DOHH2 (cell line): ENCODE measurements at regions not wholly inside any gene's neighbourhood (a gene's known extent, or its start where the extent isn't known, plus 50 kb on each side); places are given as distances from the start of the nearest gene placed in this dataset.
"Not testable (repeated sequence)": the region's sequence is repeated elsewhere in the genome, so short reads cannot be mapped to it uniquely, and the experiment has no call there.

Source experiments
- CTCF ChIP-seq: fragments of 200-600 bp; sonication (generic); IDR thresholded peaks from one replicate; pipeline ENCODE4 v1.5.1; 2014; ENCODE audit warnings: antibody characterized with exemption, mild to moderate bottlenecking, low read depth, low read length; ENCODE audit not compliant: poor library complexity, severe bottlenecking
- EZH2phosphoT487 ChIP-seq: fragments of 200-600 bp; sonication (generic); IDR thresholded peaks from 2 replicates; pipeline ENCODE4 v1.6.1; 2017; ENCODE audit warnings: borderline replicate concordance, mild to moderate bottlenecking, antibody characterized with exemption, low read length, moderate library complexity, mixed read lengths

- TF ChIP-seq CTCF, EZH2phosphoT487: not testable (repeated sequence)
These were observed 176.1 kb downstream of the TRIM43 start for GRCh38 chr2:95767950-95768349.
